ENCODE measurements at regions not wholly inside any gene's neighbourhood (a gene's known extent, or its start where the extent isn't known, plus 50 kb on each side); places are given as distances from the start of the nearest gene placed in this dataset.

- ATAC-seq (replicated peaks; ENCODE audit: extremely low read depth, poor library complexity, severe bottlenecking) (no peak), DNase-seq (ENCODE audit: low spot score in 2 of 2) (no peak)
- peaks cover 4% of the 10 kb centered on the region for H3K4me1 Mint-ChIP-seq
Observed at GRCh38 chrX:150148749-150149672, 210.7 kb upstream of the EOLA2 start.

GRCh38 chrX:150150076-150150779, 211.9 kb upstream of the EOLA2 start:
- Mint-ChIP-seq H3K4me1 (no peaks in the 10 kb centered on the region), H3K9me3 (no peaks in the 10 kb centered on the region), H3K27ac (ENCODE audit: low read depth) (no peak overlapping the region), H3K4me3 (no peak overlapping the region), H3K36me3 (ENCODE audit: insufficient read depth) (no peaks in the 10 kb centered on the region), H3K27me3 (no peaks in the 10 kb centered on the region)
- no peak for DNase-seq (ENCODE audit: low spot score in 2 of 2)
- ATAC-seq (replicated peaks; ENCODE audit: extremely low read depth, poor library complexity, severe bottlenecking), result no peak

More at GRCh38 chrX:150148749-150149672, 210.7 kb upstream of the EOLA2 start:
- H3K4me3 Mint-ChIP-seq, result no peak overlapping the region
- H3K36me3 Mint-ChIP-seq (ENCODE audit: insufficient read depth), result no peaks in the 10 kb centered on the region
- H3K27ac Mint-ChIP-seq (ENCODE audit: low read depth), result no peak overlapping the region
- H3K9me3 Mint-ChIP-seq, result no peaks in the 10 kb centered on the region
- H3K27me3 Mint-ChIP-seq, result no peaks in the 10 kb centered on the region

DNA sequence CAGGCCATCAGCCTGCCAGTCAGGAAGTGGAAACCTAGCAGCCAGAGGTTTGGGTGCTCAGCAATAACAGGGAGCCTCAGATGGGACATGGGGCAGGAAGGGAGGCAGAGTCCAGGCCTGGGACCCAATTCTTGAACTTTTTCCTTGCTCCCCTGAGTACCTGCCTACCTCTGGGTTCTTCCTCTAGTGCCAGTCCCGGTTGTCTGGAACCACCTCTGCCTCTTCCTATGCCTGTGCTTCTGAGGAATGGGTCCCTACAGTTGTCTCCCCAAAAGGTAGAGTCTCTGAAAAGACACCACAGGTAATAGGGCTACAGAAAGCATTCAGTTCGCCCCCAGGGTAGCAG, 212.4 kb upstream of the MAMLD1 start:
- ATAC-seq (replicated peaks; ENCODE audit: extremely low read depth, poor library complexity, severe bottlenecking), result no peak
- H3K27me3 Mint-ChIP-seq, result no peaks in the 10 kb centered on the region
- no peak overlapping the region for H3K27ac Mint-ChIP-seq (ENCODE audit: low read depth)
- H3K9me3 Mint-ChIP-seq, result no peaks in the 10 kb centered on the region
- no peak for DNase-seq (ENCODE audit: low spot score in 2 of 2)
- no peak overlapping the region for H3K4me3 Mint-ChIP-seq
- H3K4me1 Mint-ChIP-seq, result no peaks in the 10 kb centered on the region
- no peaks in the 10 kb centered on the region for H3K36me3 Mint-ChIP-seq (ENCODE audit: insufficient read depth)

DNA sequence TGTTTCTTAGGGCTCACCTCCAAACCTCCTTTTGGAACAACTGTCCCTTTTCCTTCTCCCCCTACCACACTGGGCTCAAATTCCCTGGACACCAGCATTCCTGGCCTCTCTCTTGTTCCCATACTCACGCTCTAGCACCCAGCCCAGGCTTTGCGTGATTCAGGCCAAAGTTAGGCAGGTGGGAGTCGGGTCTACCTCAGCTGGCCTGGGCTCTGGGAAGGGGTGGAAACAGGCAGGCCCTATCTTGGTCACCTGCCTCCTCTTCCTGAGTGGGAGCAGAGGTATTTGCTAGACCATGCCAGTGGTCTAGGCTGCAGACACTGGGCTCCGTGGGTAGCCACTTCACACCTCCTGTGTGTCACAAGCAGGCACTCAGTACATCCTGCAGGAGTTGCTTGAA, 211.1 kb upstream of the MAMLD1 start:
- Mint-ChIP-seq H3K9me3 (no peaks in the 10 kb centered on the region), H3K4me1 (no peaks in the 10 kb centered on the region), H3K4me3 (no peak overlapping the region), H3K36me3 (ENCODE audit: insufficient read depth) (no peaks in the 10 kb centered on the region), H3K27me3 (no peaks in the 10 kb centered on the region), H3K27ac (ENCODE audit: low read depth) (no peak overlapping the region)
- no peak for DNase-seq (ENCODE audit: low spot score in 2 of 2)
- ATAC-seq (replicated peaks; ENCODE audit: extremely low read depth, poor library complexity, severe bottlenecking), result no peak

GRCh38 chrX:150152546-150152945, 210.6 kb upstream of the MAMLD1 start:
- ATAC-seq (replicated peaks; ENCODE audit: extremely low read depth, poor library complexity, severe bottlenecking), result no peak
- no peaks in the 10 kb centered on the region for H3K4me1 Mint-ChIP-seq
- no peaks in the 10 kb centered on the region for H3K9me3 Mint-ChIP-seq
- DNase-seq (ENCODE audit: low spot score in 2 of 2), result no peak
- no peak overlapping the region for H3K4me3 Mint-ChIP-seq
- no peaks in the 10 kb centered on the region for H3K36me3 Mint-ChIP-seq (ENCODE audit: insufficient read depth)
- H3K27ac Mint-ChIP-seq (ENCODE audit: low read depth), result no peak overlapping the region
- no peaks in the 10 kb centered on the region for H3K27me3 Mint-ChIP-seq

- no peaks in the 10 kb centered on the region for H3K4me1 Mint-ChIP-seq
- H3K27me3 Mint-ChIP-seq, result no peaks in the 10 kb centered on the region
- H3K27ac Mint-ChIP-seq (ENCODE audit: low read depth), result no peak overlapping the region
- no peaks in the 10 kb centered on the region for H3K9me3 Mint-ChIP-seq
- DNase-seq (ENCODE audit: low spot score in 2 of 2), result no peak
- no peaks in the 10 kb centered on the region for H3K36me3 Mint-ChIP-seq (ENCODE audit: insufficient read depth)
- no peak for ATAC-seq (replicated peaks; ENCODE audit: extremely low read depth, poor library complexity, severe bottlenecking)
- H3K4me3 Mint-ChIP-seq, result no peak overlapping the region
Observed at GRCh38 chrX:150155436-150156035, 207.6 kb upstream of the MAMLD1 start.

GRCh38 chrX:150156615-150157014, 206.5 kb upstream of the MAMLD1 start:
- H3K9me3 Mint-ChIP-seq, result no peaks in the 10 kb centered on the region
- DNase-seq (ENCODE audit: low spot score in 2 of 2) (no peak), ATAC-seq (replicated peaks; ENCODE audit: extremely low read depth, poor library complexity, severe bottlenecking) (no peak)
- H3K27me3 Mint-ChIP-seq, result no peaks in the 10 kb centered on the region
- H3K4me3 Mint-ChIP-seq, result no peak overlapping the region
- H3K27ac Mint-ChIP-seq (ENCODE audit: low read depth), result no peak overlapping the region
- H3K36me3 Mint-ChIP-seq (ENCODE audit: insufficient read depth), result no peaks in the 10 kb centered on the region
- H3K4me1 Mint-ChIP-seq, result no peaks in the 10 kb centered on the region

GRCh38 chrX:150157291-150157690, 205.8 kb upstream of the MAMLD1 start:
- Mint-ChIP-seq H3K4me3 (no peak overlapping the region), H3K36me3 (ENCODE audit: insufficient read depth) (no peaks in the 10 kb centered on the region), H3K9me3 (no peaks in the 10 kb centered on the region), H3K4me1 (no peaks in the 10 kb centered on the region), H3K27ac (ENCODE audit: low read depth) (no peak overlapping the region), H3K27me3 (no peaks in the 10 kb centered on the region)
- no peak for ATAC-seq (replicated peaks; ENCODE audit: extremely low read depth, poor library complexity, severe bottlenecking)
- DNase-seq (ENCODE audit: low spot score in 2 of 2), result no peak

DNA sequence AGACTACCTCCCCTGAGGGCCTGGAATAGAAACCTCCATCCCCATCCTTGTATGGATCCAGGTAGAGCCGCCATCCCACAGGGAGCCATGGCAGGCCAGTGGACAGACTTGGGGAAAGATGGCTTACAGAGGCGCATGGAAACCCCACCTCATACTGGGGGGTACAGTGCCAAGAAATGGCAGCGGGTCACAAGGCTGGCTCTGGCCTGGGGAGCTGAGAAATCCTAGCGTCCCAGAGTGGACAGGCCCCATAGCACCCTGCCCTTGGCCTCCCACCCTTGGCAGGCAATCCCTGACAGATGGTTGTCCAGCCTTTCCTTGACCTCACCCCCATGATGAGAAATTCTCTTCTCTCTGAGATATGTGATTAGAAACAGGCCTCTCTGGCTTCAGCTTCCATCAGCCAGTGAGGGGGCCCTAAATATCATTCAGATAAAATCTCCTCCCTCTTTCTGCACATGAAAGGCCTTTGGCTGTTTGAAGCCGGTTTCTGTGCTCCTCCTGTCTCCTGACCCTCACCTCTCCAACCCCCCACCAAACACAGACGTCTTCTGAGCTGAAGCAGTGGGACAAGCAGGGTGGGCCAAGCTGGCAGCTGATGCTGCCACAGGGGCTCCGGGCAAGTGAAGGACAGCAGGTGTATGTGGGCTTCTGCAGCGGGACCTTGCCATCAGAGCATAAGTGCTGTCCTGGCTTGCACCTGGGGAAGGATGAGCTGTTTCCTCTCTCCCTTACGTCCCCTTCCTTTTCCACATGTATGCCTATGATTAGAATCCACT, 204.4 kb upstream of the MAMLD1 start:
- no peak for DNase-seq (ENCODE audit: low spot score in 2 of 2)
- no peak overlapping the region for H3K27ac Mint-ChIP-seq (ENCODE audit: low read depth)
- no peaks in the 10 kb centered on the region for H3K4me1 Mint-ChIP-seq
- no peak overlapping the region for H3K4me3 Mint-ChIP-seq
- H3K27me3 Mint-ChIP-seq, result no peaks in the 10 kb centered on the region
- H3K36me3 Mint-ChIP-seq (ENCODE audit: insufficient read depth), result peaks cover 2% of the 10 kb centered on the region
- ATAC-seq (replicated peaks; ENCODE audit: extremely low read depth, poor library complexity, severe bottlenecking), result no peak
- no peaks in the 10 kb centered on the region for H3K9me3 Mint-ChIP-seq

- no peaks in the 10 kb centered on the region for H3K4me1 Mint-ChIP-seq
- H3K27ac Mint-ChIP-seq (ENCODE audit: low read depth), result no peak overlapping the region
- no peak for DNase-seq (ENCODE audit: low spot score in 2 of 2)
- no peaks in the 10 kb centered on the region for H3K9me3 Mint-ChIP-seq
- H3K4me3 Mint-ChIP-seq, result no peak overlapping the region
- H3K27me3 Mint-ChIP-seq, result no peaks in the 10 kb centered on the region
- no peak for ATAC-seq (replicated peaks; ENCODE audit: extremely low read depth, poor library complexity, severe bottlenecking)
- H3K36me3 Mint-ChIP-seq (ENCODE audit: insufficient read depth), result peaks cover 2% of the 10 kb centered on the region
Observed at GRCh38 chrX:150159537-150159936, 203.6 kb upstream of the MAMLD1 start.

GRCh38 chrX:150160656-150161055, 202.5 kb upstream of the MAMLD1 start:
- peaks cover 2% of the 10 kb centered on the region for H3K36me3 Mint-ChIP-seq (ENCODE audit: insufficient read depth)
- no peak overlapping the region for H3K27ac Mint-ChIP-seq (ENCODE audit: low read depth)
- H3K9me3 Mint-ChIP-seq, result no peaks in the 10 kb centered on the region
- H3K4me1 Mint-ChIP-seq, result no peaks in the 10 kb centered on the region
- no peaks in the 10 kb centered on the region for H3K27me3 Mint-ChIP-seq
- no peak for ATAC-seq (replicated peaks; ENCODE audit: extremely low read depth, poor library complexity, severe bottlenecking)
- no peak for DNase-seq (ENCODE audit: low spot score in 2 of 2)
- no peak overlapping the region for H3K4me3 Mint-ChIP-seq

DNA sequence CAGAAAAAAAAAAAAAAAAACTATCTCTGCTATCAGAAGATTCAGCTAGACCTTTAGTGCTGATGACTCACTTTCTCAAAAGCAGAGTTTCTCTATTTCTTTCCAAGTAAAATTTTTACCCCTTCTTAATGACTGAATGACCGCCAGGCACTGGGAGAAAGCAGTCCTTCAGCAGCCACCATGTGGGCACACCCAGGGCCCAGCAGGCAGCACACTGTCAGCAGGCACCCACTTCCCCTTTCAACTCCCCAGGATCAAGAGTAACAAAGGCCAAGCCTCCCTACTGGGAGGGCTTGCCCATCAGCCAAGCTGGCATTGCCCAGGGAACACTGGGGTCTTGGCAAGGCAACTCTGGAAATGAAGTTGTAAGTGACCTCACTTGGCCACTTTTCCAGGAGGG, 201.9 kb upstream of the MAMLD1 start:
- H3K4me1 Mint-ChIP-seq, result no peaks in the 10 kb centered on the region
- H3K4me3 Mint-ChIP-seq, result no peak overlapping the region
- H3K27ac Mint-ChIP-seq (ENCODE audit: low read depth), result no peak overlapping the region
- H3K36me3 Mint-ChIP-seq (ENCODE audit: insufficient read depth), result peaks cover 2% of the 10 kb centered on the region
- DNase-seq (ENCODE audit: low spot score in 2 of 2) (no peak), ATAC-seq (replicated peaks; ENCODE audit: extremely low read depth, poor library complexity, severe bottlenecking) (no peak)
- H3K9me3 Mint-ChIP-seq, result no peaks in the 10 kb centered on the region
- no peaks in the 10 kb centered on the region for H3K27me3 Mint-ChIP-seq

Data from central memory CD8-positive, alpha-beta T cell (primary cell).